BJ (cell line): ENCODE measurements at regions not wholly inside any gene's neighbourhood (a gene's known extent, or its start where the extent isn't known, plus 50 kb on each side); places are given as distances from the start of the nearest gene placed in this dataset.

Experiments used
- CTCF ChIA-PET: fragments of 350-600 bp; formaldehyde crosslinking; extraction: SDS; loops from one replicate; lab custom pipeline; 2021; ENCODE audit warnings: antibody characterized with exemption, inconsistent platforms; lab: Yijun Ruan, JAX
- POLR2A ChIA-PET: fragments of 300-600 bp; sonication (Branson Sonifier 250); formaldehyde crosslinking; extraction: SDS; loops from one replicate; lab custom pipeline; 2021; ENCODE audit warnings: antibody characterized with exemption; lab: Charles Lee
- DNase-seq: peaks from one replicate; pipeline ENCODE4 v3.0.0-alpha.2; 2011; ENCODE audit warnings: low read depth
- H3K27me3 ChIP-seq: 2 replicates; pipeline ENCODE4 v1.6.0; 2011; ENCODE audit warnings: low read length; ENCODE audit not compliant: control insufficient read depth, insufficient read depth
- H3K36me3 ChIP-seq: 2 replicates; pipeline ENCODE4 v1.5.1; 2011; ENCODE audit warnings: low read length; ENCODE audit not compliant: control insufficient read depth, insufficient read depth
- H3K4me3 ChIP-seq: 2 replicates; pipeline ENCODE4 v1.5.1; 2011; ENCODE audit warnings: low read depth, mild to moderate bottlenecking, control low read depth, low read length
- CTCF ChIP-seq: IDR thresholded peaks from 2 replicates; pipeline ENCODE4 v1.5.1; 2011; ENCODE audit warnings: low read depth, mild to moderate bottlenecking, control low read depth, inconsistent platforms, low read length, moderate library complexity; ENCODE audit not compliant: insufficient read depth

DNA sequence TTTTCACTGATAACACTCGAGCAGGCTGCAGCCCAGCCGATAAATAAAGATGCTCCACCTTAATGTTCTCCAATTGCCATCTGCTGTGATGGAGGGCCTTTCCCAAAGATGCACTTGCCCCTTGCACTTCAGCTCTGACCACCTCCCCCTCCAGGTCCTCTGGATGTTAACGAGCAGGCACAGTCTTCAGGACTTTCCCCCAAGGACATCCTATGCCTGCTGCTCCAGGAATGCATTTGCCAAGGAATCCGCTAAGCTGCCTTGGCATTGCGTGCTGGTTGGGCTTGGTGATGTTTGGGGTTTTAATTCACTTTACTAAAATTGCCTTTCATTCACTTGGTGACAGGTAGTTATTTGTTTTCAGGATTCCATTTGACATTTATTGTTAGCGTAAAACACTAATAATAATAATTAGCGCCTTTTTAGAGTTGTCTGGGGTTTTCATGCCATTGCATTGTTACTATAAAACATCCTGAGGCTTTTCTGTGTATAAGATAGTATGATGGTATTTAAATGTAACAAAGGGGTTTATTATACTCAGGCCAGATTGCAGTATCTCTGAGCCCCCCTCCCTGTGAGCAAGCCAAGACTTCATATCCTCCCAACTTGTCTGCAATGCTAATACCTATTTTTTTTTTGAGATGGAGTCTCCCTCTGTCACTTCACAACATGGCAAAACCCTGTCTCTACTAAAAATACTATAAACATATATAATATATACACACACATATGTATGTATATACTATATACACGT lies 66.7 kb upstream of the TSHZ2 start:
- CTCF ChIA-PET = no interaction called here
- Histone ChIP-seq H3K36me3 (no peaks in the 10 kb centered on the region), H3K27me3 (no peaks in the 10 kb centered on the region), H3K4me3 (no peak overlapping the region)
- TF ChIP-seq CTCF = no peak
- no peak for DNase-seq
- POLR2A ChIA-PET = no interaction called here

DNA sequence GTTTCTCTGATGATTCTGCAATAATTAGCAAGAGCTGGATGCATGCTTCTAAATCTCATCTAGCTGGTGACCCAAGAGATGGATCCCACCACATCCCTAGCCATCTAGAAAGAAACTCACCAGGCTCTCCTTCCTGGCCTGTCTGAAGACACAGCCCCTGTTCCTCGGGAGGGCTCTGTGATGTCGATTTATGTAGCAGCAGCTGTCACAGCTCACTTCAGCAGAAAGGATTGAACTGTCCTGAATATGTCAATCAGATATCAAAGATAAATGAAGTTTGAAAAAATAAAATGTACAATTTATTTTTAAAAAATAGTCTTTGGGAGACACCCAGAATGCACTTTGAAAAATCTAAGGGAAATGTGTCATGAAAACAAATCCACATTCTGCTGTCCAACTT lies 67.3 kb upstream of the TSHZ2 start:
- Histone ChIP-seq H3K27me3 (no peaks in the 10 kb centered on the region), H3K36me3 (no peaks in the 10 kb centered on the region), H3K4me3 (no peak overlapping the region)
- CTCF ChIA-PET = no interaction called here
- POLR2A ChIA-PET = no interaction called here
- TF ChIP-seq CTCF = no peak
- DNase-seq = no peak

- H3K27me3 ChIP-seq = no peaks in the 10 kb centered on the region
- no peaks in the 10 kb centered on the region for H3K36me3 ChIP-seq
- POLR2A ChIA-PET = no interaction called here
- DNase-seq = no peak
- no peak overlapping the region for H3K4me3 ChIP-seq
- CTCF ChIA-PET = interaction anchor here (0.7 kb wide), 1 partner anchor 302 kb away, joined by 3 read pairs; no protein-coding TSS in a partner anchor
- TF ChIP-seq CTCF = no peak
Observed at GRCh38 chr20:52899041-52899608, 73.0 kb upstream of the TSHZ2 start.

DNA sequence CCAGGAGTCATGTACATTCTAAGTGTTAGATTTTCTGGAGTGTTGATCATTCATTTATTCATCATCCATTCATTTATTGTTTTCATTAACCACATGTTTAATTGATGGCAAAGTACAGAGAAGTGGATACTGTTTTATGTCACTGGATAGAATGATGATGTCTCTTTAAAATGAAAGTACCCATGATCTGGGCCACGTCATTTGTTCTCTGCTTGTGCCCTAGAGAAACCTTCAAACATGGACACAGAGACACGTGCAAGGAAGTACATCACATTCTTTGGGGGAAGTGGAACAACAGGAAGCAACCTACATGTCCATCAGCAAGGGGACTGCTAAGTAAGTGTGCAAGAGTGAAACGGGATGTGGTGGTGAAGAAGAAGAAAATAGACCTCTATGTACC lies 75.8 kb upstream of the TSHZ2 start:
- CTCF ChIA-PET = no interaction called here
- DNase-seq = no peak
- no peak for TF ChIP-seq CTCF

GRCh38 chr20:52895701-52896100 lies 76.5 kb upstream of the TSHZ2 start:
- ChIA-PET CTCF (no interaction called here), POLR2A (no interaction called here)
- DNase-seq = no peak

More for the DNA sequence above, 75.8 kb upstream of the TSHZ2 start:
- H3K27me3 ChIP-seq = no peaks in the 10 kb centered on the region
- H3K4me3 ChIP-seq = no peak overlapping the region
- POLR2A ChIA-PET = no interaction called here
- H3K36me3 ChIP-seq = no peaks in the 10 kb centered on the region

More at GRCh38 chr20:52895701-52896100, 76.5 kb upstream of the TSHZ2 start:
- Histone ChIP-seq H3K36me3 (no peaks in the 10 kb centered on the region), H3K27me3 (no peaks in the 10 kb centered on the region), H3K4me3 (no peak overlapping the region)
- no peak for TF ChIP-seq CTCF
